HG03575 (cell line): ENCODE measurements at regions not wholly inside any gene's neighbourhood (a gene's known extent, or its start where the extent isn't known, plus 50 kb on each side); places are given as distances from the start of the nearest gene placed in this dataset.

Experiments
- ATAC-seq: cut with Tn5 transposase; IDR thresholded peaks from one replicate; pipeline ENCODE4 v1.9.1; 2021; ENCODE audit not compliant: unreplicated experiment, insufficient number of reproducible peaks, low FRiP score; ENCODE audit errors: extremely low read depth

DNA sequence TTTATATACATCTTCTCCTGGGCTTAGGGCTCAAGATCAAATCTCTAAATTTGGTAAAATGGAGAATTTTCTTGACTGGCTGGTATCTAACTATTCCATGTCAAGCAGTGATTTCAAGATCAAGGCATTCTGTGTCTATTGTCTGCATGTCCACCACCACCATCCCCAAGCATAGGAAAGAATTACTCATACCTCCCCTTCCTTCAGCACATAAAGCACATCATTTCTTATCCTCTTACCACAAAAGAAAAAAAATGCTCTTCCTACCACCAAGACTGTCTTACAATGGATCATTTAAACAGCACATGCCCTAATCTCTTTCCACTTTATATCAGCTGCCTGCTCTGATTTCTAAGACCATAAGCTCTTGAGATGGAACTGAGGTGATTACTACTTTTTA is 470.5 kb upstream of the THBS1 start:
- no peak for ATAC-seq

DNA sequence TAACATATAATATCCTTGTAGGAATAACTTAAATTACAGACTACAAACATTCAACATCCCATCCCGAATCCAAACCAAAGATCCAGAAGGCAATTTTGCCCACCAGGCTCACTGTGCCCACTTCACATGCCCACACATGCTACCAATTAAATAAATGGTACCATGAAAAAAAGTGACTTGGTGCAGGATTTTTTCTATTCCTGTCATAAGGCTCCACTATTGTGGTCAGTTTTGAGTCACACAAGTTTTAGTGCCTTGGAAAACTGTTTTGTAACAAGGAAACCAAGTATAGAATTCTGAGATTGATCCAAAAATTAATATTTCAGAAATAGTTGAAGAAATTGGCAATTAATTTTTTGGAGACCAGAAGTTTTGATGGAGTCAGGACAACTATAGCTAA is 470.1 kb upstream of the THBS1 start:
- ATAC-seq: no peak

GRCh38 chr15:39113741-39114140 is 467.1 kb upstream of the THBS1 start:
- no peak for ATAC-seq

- ATAC-seq: no peak
Measured at GRCh38 chr15:39114690-39115378, 466.0 kb upstream of the THBS1 start.

- ATAC-seq: no peak
Measured at GRCh38 chr15:39115379-39116057, 465.4 kb upstream of the THBS1 start.

DNA sequence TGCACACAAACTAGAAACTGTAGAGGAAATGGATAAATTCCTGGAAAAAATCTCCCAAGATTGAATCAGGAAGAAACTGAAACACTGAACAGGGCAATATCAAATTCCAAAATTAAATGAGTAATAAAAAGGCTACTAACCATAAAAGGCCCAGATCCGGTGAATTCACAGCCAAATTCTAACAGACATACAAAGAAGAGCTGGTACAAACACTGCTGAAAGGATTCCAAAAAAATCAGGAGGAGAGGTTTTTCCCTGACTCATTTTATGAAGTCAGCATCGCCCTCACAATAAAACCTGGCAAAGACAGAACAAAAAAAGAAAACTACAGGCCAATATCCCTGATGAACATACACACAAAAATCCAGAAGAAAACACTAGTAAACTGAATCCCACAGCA is 462.4 kb upstream of the THBS1 start:
- ATAC-seq: no peak

DNA sequence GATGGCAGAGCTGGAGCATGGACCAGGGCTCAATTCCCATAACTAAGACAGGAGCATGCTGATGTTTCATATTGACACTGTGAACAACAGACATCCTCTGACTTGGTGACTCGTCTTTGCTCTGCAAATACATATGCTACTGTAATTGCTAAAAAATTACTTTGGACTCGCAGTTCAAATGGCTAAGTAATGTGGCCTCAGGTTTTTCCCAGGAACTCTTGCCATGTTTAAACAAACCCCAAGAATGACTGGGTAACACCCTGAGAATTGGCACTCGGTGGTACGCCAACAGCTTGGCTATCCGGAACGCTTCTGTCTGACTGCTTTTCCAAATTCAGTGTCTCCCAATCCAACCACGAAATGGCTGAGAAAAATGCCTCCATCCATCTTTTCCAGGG is 456.7 kb upstream of the THBS1 start:
- ATAC-seq: no peak

DNA sequence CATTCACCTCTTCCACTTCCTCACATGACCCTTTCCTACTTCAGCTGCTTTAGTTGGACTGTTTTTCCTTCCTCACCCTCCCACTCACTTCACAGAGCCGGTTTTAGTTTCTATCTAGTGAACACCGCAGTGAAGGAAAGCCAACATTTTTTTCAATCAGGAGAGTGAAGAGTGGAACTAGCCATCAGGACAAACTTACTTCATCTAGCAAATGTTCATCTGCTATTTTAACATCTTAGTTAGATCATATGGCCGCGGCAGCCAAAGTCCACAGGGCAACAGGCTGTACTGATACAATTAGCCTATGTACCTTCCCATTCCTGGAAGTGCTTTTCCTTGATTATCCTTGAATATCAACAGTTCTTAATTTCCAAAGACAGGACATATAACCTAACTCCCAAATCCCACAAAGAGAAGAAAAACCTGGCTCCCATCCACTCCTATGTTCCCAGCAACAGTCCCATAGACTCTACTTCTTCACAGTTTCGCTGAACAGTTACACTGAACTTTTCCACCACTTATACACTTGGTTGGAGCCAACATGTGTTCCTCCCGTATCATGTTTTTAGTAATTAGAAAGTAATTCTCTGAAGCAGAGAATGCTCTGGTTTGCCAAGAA is 456.2 kb upstream of the THBS1 start:
- ATAC-seq: no peak

DNA sequence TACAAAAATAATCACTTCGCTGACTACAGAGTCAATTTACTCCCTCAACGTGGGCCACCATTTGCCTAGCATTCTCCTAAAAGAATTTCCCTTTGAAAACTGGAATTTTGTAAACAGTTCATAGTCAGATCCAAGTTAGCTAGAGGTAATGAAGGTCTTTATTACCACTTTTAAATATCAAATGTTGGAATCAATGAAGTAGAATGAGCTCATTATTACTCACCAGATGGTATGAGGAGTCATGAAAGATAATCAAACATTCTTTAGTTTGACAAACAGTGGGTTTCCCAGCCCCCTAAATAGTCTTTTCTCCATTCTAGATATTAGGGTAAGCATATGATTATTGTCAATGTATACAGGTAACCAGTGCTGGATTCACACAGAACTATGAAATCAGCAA is 455.7 kb upstream of the THBS1 start:
- no peak for ATAC-seq

- ATAC-seq: no peak
Measured at GRCh38 chr15:39125904-39126303, 455.0 kb upstream of the THBS1 start.

GRCh38 chr15:39127151-39127790 is 453.6 kb upstream of the THBS1 start:
- no peak for ATAC-seq

GRCh38 chr15:39127925-39128617 is 452.8 kb upstream of the THBS1 start:
- ATAC-seq: no peak

DNA sequence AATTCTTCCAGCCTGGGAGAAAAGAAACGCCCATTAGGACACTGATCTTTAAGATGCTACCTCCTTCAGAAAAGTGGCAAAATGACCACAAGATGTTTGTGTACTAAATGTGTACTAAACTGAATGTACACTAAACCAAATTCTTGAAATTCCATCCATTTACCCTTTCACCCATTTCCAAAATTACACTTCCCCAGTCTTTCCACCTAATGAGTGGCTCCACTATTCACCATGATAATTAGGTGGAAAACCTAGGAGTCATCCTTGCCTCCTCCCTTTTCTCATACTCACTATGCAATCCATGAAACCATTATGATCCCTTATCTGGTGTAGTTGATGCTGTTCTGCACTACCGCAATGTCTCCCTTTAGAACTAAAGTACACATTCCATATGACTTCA is 452.1 kb upstream of the THBS1 start:
- no peak for ATAC-seq

DNA sequence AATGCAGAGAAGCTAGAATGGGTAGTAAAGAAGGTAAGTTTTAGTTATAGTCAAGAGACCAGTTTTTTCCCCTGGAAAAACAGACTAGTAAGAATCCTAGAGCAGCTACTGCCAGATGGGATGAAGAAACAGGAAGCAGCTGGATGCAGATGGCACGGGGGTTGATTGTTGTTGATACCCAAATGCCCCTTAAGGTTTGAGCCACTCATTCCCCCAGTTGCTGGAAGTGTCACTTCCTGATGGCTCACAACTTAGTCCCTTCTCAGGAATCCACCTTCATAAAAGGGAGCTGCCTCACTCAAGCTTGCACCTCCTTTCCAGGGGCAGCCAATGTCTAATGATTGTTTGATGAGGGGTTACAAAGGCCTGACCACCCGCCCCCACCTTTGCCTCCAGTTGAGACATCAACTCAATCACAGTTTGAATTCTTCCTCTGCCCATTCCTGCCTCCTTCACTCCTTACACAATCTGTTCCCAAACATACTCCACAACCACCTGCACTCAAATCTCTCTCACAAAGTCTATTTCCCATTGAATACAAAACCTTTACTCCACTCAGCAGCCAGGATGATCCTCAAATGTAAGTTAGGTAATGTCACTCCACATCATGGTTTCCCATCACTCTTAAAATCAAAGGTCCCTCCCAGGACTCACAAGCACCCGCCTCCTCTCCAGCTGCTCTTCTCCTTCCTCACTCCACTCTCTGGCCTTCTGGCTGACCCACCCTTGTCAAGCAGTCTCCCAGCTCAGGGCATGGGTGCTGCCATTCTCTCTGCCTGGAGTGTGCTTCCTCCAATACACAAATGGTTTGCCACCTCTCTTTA is 450.1 kb upstream of the THBS1 start:
- no peak for ATAC-seq

GRCh38 chr15:39131609-39132008 is 449.3 kb upstream of the THBS1 start:
- ATAC-seq: no peak

- ATAC-seq: no peak
Measured at GRCh38 chr15:39132070-39132469, 448.8 kb upstream of the THBS1 start.

DNA sequence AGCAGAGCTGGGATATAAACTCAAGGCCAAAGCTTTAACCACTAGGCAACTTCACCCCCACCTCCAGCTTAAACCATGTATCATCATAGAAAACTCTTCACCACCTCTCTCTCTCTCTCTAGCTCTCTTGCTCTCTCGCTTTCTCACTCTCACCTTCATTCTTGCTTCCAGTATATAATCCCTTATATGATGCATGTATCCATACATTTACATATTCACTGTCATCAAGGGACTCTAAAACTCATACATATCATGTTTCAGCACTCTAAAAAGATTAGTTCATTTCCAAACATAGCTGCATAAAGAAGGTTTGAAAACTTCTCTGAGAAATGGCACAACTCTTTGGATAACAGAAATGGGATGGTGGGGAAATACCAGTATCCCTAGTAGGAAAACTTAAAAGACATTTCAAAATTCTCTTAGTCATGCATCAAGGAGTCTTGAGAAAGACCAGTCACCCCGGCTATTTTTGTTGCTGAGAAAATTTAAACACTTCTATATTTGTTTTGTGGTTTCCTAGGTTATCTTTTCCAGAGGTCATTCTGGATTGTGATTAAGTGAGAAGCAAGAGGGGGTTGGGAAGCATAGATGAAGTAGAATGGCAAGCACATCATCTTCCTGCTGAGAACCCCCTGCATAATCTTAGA is 447.8 kb upstream of the THBS1 start:
- ATAC-seq: no peak

- ATAC-seq: no peak
Measured at GRCh38 chr15:39134282-39134681, 446.6 kb upstream of the THBS1 start.
